Naive thymus-derived CD8-positive, alpha-beta T cell (primary cell): ENCODE measurements at regions not wholly inside any gene's neighbourhood (a gene's known extent, or its start where the extent isn't known, plus 50 kb on each side); places are given as distances from the start of the nearest gene placed in this dataset.
A peak's percentile ranks its signal among the peaks of the same experiment; 100 is the strongest.
"Not testable (repeated sequence)": the region's sequence is repeated elsewhere in the genome, so short reads cannot be mapped to it uniquely, and the experiment has no call there.

Experiments
- ATAC-seq, 2 donors: fragments of 150-1000 bp; cut with Tn5 transposase in 1 of 2; sonication (Bioruptor Pico), chemical (Tn5 transposase) in 1 of 2; 1 replicate in 1 of 2; 2 replicates in 1 of 2; pipeline ENCODE4 v1.10.0; 2021; ENCODE audit warnings: mild to moderate bottlenecking in 2 of 2, moderate library complexity in 2 of 2
- POLR2A ChIA-PET: fragments of 350-600 bp; sonication (Branson Sonifier 250); formaldehyde crosslinking; loops from one replicate; lab custom pipeline; 2021; ENCODE audit warnings: antibody characterized with exemption; lab: Charles Lee
- DNase-seq, 10 donors: peaks; one replicate each; pipeline versions ENCODE4 v3.0.0 to v3.0.0-alpha.2; 2020 to 2022
- H3K27ac Mint-ChIP-seq, 10 donors: one replicate each; pipeline ENCODE4 v1.8.0; 2020 to 2022; ENCODE audit warnings: mild to moderate bottlenecking in 10 of 10, mixed read lengths in 10 of 10, moderate library complexity in 4 of 10, inconsistent platforms in 1 of 10
- H3K27me3 Mint-ChIP-seq, 5 donors: one replicate each; pipeline ENCODE4 v1.8.0; 2021 to 2022; ENCODE audit warnings: mixed read lengths in 5 of 5
- H3K36me3 Mint-ChIP-seq, 3 donors: one replicate each; pipeline ENCODE4 v1.8.0; 2020 to 2022; ENCODE audit warnings: mixed read lengths in 3 of 3, mild to moderate bottlenecking in 2 of 3, inconsistent platforms in 1 of 3
- H3K4me1 Mint-ChIP-seq, 4 donors: one replicate each; pipeline ENCODE4 v1.8.0; 2021 to 2022; ENCODE audit warnings: mixed read lengths in 4 of 4
- H3K4me3 Mint-ChIP-seq, 10 donors: one replicate each; pipeline ENCODE4 v1.8.0; 2020 to 2022; ENCODE audit warnings: mild to moderate bottlenecking in 10 of 10, mixed read lengths in 10 of 10, moderate library complexity in 6 of 10, inconsistent platforms in 1 of 10
- H3K9me3 Mint-ChIP-seq, 9 donors: one replicate each; pipeline ENCODE4 v1.8.0; 2020 to 2022; ENCODE audit warnings: mixed read lengths in 9 of 9, mild to moderate bottlenecking in 3 of 9, inconsistent platforms in 1 of 9, moderate library complexity in 1 of 9

DNA sequence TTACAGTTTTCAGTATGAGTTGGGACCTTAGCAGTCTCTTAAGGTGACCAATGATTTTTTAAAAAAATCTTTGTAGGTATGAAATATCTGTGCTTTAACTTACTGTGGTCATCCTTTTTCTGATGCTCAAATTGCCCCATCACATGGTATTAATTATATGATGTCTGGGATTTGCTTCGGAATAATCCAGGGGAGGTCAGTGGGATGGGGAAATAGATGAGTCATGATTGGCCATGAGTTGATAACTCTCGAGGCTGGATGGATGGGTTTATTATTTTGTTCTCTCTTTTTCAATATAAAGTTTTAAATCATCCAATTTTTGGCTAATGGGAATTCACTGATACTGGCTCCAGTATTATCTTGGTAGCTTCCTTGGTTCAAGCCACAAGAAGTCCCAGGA, 370.3 kb upstream of the TPM1 start:
- POLR2A ChIA-PET: no interaction called here
- no peak for DNase-seq
- ATAC-seq: no peak
- Mint-ChIP-seq H3K4me1 (no peaks in the 10 kb centered on the region), H3K9me3 (peaks cover 0 to 10% (median 0%) of the 10 kb centered on the region in 9 donors), H3K4me3 (no peak overlapping the region), H3K27ac (no peak overlapping the region), H3K36me3 (peaks cover 0 to 5% (median 0%) of the 10 kb centered on the region in 3 donors), H3K27me3 (peaks cover 0 to 7% (median 1%) of the 10 kb centered on the region in 5 donors)

DNA sequence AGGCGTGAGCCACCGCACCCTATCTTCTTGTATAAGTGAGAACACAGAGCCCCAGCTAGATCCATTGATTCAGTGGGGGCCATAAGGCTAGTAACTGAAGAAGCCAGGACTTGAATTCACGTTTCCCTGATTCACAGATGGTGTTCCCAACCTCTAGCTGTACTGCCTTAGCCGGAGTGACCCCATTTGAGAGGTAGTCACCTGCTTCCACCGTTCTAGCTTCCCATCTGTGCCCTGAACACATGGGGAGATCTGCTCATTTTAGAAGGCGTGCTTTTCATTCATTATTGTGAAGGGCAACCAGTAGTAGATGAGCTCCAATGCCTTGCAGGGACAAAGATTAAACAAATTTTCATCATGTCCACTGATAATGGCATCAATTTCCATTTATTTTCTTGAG, 365.7 kb upstream of the TPM1 start:
- no peak overlapping the region for H3K27ac Mint-ChIP-seq
- peaks cover 0 to 5% (median 0%) of the 10 kb centered on the region in 9 donors for H3K9me3 Mint-ChIP-seq
- ATAC-seq (no peak), DNase-seq (no peak)
- H3K4me1 Mint-ChIP-seq: no peaks in the 10 kb centered on the region
- H3K4me3 Mint-ChIP-seq: no peak overlapping the region
- H3K36me3 Mint-ChIP-seq: peaks cover 0 to 5% (median 0%) of the 10 kb centered on the region in 3 donors
- H3K27me3 Mint-ChIP-seq: peaks cover 0 to 5% (median 4%) of the 10 kb centered on the region in 5 donors
- POLR2A ChIA-PET: no interaction called here

DNA sequence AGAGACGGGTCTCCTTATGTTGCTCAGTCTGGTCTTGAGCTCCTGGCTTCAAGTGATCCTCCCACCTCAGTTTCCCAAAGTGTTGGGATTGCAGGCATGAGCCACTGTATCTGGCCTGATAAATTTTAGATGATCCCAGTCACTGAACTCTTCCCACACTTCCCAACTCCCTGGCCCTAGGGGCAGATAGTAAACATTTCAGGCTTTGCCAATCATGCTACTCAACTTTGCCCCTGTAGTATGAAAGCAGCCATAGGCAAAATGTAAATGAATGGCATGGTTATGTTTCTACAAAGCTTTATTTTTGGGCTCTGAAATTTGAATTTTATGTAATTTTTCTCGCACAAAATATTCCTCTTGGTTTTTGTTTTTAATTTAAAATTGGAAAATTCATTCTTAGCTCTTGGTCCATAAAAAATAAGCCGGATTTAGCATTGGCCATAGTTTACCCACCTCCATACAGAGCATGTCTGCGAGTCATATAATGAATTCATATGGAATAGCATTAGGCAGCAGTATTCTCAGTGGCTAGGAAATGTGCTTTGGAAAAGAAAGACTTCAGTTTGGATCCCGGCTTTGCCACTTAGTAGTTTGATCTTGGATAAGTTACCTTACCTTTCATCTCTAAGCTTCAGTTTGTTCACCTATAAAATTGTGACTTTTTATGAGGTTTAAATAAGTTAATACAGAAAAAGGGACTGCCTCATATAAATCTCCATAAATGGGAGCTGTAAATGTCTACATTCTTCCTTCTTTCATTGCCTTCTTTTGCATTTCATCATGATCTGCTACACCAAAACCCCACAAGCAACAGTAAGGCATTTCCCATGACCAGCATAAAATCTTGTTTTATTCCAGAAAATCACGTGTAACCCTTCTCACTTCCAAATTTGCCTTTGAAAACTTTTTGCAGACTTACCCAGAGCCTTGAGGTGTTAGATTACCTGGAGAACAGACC, 360.3 kb upstream of the TPM1 start:
- peaks cover 0 to 7% (median 4%) of the 10 kb centered on the region in 5 donors for H3K27me3 Mint-ChIP-seq
- peaks cover 0 to 5% (median 0%) of the 10 kb centered on the region in 9 donors for H3K9me3 Mint-ChIP-seq
- POLR2A ChIA-PET: no interaction called here
- ATAC-seq (no peak), DNase-seq (no peak)
- no peaks in the 10 kb centered on the region for H3K36me3 Mint-ChIP-seq
- H3K4me3 Mint-ChIP-seq: no peak overlapping the region
- H3K27ac Mint-ChIP-seq: no peak overlapping the region
- H3K4me1 Mint-ChIP-seq: no peaks in the 10 kb centered on the region

DNA sequence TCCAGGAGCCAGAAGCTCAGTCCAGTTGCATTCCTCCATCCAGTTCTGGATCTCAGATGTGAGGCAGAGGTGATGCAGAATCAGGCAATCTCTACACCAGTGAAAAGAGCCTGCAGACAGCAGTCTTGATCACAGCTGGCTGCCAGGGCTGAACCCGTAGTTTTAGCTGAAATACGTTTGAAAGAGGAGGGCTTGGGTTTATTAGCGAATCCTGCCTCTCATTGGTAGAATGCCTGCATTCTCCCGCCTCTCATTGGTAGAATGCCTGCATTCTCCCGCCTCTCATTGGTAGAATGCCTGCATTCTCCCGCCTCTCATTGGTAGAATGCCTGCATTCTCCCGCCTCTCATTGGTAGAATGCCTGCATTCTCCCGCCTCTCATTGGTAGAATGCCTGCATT, 359.4 kb upstream of the TPM1 start:
- DNase-seq, H3K9me3 Mint-ChIP-seq, H3K4me3 Mint-ChIP-seq, POLR2A ChIA-PET, H3K27me3 Mint-ChIP-seq, ATAC-seq, H3K4me1 Mint-ChIP-seq, H3K27ac Mint-ChIP-seq, H3K36me3 Mint-ChIP-seq: not testable (repeated sequence)

DNA sequence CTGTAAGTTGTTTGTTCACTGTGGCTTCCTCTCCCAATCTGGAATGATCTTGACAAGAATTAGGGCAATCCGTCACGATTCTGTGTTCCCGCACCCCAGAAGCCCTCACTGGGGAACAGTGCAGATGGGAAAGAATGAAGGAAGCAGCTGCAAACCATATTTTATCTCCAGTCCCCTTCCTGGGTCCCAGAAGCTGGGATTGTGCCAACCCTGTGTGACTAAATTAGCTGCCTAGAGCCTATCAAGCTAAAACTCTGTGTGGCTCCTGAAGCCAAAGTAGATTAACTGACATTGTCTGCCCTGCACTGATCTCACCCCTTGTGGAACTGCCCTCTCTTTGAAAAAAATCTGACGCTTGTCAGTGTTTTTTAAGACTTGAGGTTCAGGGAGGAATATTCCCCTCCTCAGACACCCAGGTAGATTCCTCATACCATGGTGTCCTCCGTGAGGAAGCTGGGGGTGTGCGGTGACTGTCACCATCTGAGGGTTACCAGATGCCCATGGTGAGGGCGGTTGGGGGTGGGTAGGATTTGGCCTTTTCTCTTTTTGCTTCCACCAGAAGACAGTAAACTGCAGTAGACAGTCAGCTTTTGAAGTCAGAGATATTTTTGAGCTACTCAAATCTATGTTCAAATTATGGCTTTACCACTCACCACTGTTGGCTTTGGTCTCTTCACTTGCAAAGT, 358.3 kb upstream of the TPM1 start:
- POLR2A ChIA-PET: no interaction called here
- Mint-ChIP-seq H3K36me3 (no peaks in the 10 kb centered on the region), H3K4me3 (no peak overlapping the region), H3K9me3 (peaks cover 0 to 5% (median 0%) of the 10 kb centered on the region in 9 donors), H3K4me1 (no peaks in the 10 kb centered on the region), H3K27me3 (peaks cover 0 to 7% (median 3%) of the 10 kb centered on the region in 5 donors), H3K27ac (no peak overlapping the region)
- no peak for DNase-seq
- ATAC-seq: no peak

DNA sequence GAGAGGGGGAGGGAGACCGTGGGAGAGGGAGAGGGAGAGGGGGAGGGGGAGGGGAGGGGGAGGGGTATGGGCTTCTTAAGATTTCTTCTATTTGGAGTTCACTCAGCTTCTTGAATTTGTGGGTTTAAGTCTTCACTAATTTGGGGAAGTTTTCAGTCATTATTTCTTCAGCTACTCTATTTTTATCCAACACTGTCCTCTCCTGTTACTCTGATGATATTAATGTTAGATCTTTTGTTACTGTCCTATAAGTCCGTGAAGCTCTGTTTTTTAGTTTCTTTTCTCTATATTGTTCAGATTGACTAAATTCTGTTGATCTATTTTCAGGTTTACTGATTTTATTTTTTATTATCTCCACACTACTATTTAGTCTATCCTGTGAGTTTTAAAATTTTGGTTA, 351.5 kb upstream of the TPM1 start:
- POLR2A ChIA-PET: no interaction called here
- H3K36me3 Mint-ChIP-seq: no peaks in the 10 kb centered on the region
- no peaks in the 10 kb centered on the region for H3K9me3 Mint-ChIP-seq
- H3K27me3 Mint-ChIP-seq: peaks cover 0 to 3% (median 0%) of the 10 kb centered on the region in 5 donors
- DNase-seq (no peak), ATAC-seq (no peak)
- no peaks in the 10 kb centered on the region for H3K4me1 Mint-ChIP-seq
- no peak overlapping the region for H3K4me3 Mint-ChIP-seq
- no peak overlapping the region for H3K27ac Mint-ChIP-seq

DNA sequence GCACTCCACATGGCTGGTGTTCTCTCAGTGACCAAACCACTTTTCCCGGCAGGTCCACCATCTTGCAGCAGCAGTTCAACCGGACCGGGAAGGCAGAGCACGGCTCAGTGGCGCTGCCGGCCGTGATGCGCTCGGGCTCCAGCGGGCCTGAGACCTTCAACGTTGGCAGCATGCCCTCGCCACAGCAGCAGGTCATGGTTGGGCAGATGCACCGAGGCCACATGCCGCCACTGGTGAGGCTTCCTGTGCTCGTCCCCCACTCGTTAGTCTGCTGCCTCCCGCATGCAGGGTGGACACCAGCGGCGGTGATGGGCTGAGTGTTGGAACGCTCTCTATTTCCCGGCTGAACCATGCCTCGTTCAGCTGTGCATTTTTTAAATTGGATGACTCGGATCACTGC, 344.9 kb upstream of the TPM1 start:
- no peak for ATAC-seq
- no peak overlapping the region for H3K27ac Mint-ChIP-seq
- H3K4me3 Mint-ChIP-seq: no peak overlapping the region
- H3K27me3 Mint-ChIP-seq: peaks cover 0 to 3% (median 0%) of the 10 kb centered on the region in 5 donors
- DNase-seq: no peak
- no peaks in the 10 kb centered on the region for H3K36me3 Mint-ChIP-seq
- H3K9me3 Mint-ChIP-seq: no peaks in the 10 kb centered on the region
- POLR2A ChIA-PET: no interaction called here
- H3K4me1 Mint-ChIP-seq: no peaks in the 10 kb centered on the region

DNA sequence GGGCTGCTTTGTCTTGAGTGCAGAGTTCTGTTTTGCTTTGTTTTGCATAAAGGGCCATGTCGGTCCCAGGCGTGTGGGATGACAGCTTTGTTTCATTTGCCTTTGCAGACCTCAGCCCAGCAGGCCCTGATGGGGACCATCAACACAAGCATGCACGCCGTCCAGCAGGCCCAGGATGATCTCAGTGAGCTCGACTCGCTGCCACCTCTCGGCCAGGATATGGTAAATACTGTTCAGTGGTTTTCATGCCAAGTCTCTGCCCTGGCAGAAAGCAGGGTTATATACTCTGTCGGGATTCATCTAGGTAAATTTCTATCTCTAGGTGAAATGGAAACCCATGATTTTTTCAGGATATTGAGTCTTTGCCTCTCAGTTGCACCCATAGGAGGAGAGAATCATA, 343.9 kb upstream of the TPM1 start:
- no peak for DNase-seq
- Mint-ChIP-seq H3K9me3 (no peaks in the 10 kb centered on the region), H3K4me3 (no peak overlapping the region), H3K36me3 (no peaks in the 10 kb centered on the region), H3K27me3 (peaks cover 0 to 3% (median 0%) of the 10 kb centered on the region in 5 donors), H3K27ac (no peak overlapping the region), H3K4me1 (no peaks in the 10 kb centered on the region)
- POLR2A ChIA-PET: interaction anchor here (0.5 kb wide), 1 partner anchor 41 kb away, joined by 3 read pairs; no protein-coding TSS in a partner anchor
- no peak for ATAC-seq

DNA sequence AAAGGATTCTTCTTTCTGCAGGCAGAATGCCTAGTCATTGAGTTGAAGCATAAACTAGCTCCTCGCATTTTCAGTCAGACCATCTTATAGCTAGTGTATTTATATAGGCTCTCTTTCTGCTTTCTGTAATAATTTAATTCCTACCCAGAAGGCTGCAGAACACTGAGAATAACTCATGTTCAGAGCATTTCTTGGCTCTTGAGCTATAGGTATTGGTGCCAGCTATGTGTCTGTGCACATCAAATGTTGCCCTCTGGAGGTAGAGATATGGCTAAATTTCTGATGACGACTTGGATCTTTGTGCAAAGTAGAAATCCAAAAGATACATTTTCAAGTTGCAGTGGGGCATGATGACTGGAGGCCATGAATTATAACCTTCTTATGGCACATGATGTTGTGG, 336.2 kb upstream of the TPM1 start:
- no peaks in the 10 kb centered on the region for H3K36me3 Mint-ChIP-seq
- POLR2A ChIA-PET: no interaction called here
- H3K4me1 Mint-ChIP-seq: no peaks in the 10 kb centered on the region
- H3K27ac Mint-ChIP-seq: no peak overlapping the region
- H3K27me3 Mint-ChIP-seq: no peaks in the 10 kb centered on the region
- H3K4me3 Mint-ChIP-seq: no peak overlapping the region
- no peaks in the 10 kb centered on the region for H3K9me3 Mint-ChIP-seq
- no peak for ATAC-seq
- DNase-seq: no peak

DNA sequence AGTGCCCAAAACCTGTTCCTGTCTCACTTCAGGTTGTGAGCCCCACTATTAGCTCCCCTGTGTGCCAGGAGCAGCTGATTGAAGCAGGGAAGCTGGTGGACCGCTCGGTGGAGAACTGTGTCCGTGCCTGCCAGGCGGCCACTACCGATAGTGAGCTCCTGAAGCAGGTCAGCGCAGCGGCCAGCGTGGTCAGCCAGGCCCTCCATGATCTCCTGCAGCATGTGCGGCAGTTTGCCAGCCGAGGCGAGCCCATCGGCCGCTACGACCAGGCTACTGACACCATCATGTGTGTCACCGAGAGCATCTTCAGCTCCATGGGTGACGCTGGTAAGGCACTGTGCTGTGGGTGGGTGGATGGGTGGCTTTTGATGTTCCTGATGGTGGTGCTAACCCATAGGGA, 334.1 kb upstream of the TPM1 start:
- no peak for DNase-seq
- H3K9me3 Mint-ChIP-seq: no peaks in the 10 kb centered on the region
- H3K27ac Mint-ChIP-seq: no peak overlapping the region
- no peaks in the 10 kb centered on the region for H3K4me1 Mint-ChIP-seq
- H3K36me3 Mint-ChIP-seq: no peaks in the 10 kb centered on the region
- POLR2A ChIA-PET: no interaction called here
- ATAC-seq: no peak
- H3K4me3 Mint-ChIP-seq: no peak overlapping the region
- H3K27me3 Mint-ChIP-seq: no peaks in the 10 kb centered on the region

DNA sequence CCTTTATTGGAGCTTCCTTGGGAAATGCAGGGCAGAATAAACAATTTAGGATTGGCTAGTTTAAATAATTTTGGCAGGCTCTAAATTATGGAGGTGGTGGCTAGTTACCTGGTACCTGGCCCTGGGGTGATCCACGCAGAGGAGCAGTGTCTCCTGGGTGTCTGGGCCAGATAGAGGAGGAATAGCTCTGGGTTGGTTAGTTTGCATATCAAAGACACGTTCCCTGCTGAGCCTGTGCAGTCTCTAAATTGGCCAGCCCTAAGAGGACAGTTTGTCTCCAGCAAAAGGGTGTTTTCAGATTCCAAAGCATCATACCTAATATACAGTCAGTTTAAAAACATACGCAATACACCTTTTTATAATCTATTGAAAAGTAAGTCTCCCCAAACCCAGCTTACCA, 333.3 kb upstream of the TPM1 start:
- no peak for DNase-seq
- H3K36me3 Mint-ChIP-seq: no peaks in the 10 kb centered on the region
- H3K4me3 Mint-ChIP-seq: no peak overlapping the region
- no peaks in the 10 kb centered on the region for H3K9me3 Mint-ChIP-seq
- no peaks in the 10 kb centered on the region for H3K27me3 Mint-ChIP-seq
- no peak overlapping the region for H3K27ac Mint-ChIP-seq
- no peaks in the 10 kb centered on the region for H3K4me1 Mint-ChIP-seq
- POLR2A ChIA-PET: no interaction called here
- no peak for ATAC-seq

DNA sequence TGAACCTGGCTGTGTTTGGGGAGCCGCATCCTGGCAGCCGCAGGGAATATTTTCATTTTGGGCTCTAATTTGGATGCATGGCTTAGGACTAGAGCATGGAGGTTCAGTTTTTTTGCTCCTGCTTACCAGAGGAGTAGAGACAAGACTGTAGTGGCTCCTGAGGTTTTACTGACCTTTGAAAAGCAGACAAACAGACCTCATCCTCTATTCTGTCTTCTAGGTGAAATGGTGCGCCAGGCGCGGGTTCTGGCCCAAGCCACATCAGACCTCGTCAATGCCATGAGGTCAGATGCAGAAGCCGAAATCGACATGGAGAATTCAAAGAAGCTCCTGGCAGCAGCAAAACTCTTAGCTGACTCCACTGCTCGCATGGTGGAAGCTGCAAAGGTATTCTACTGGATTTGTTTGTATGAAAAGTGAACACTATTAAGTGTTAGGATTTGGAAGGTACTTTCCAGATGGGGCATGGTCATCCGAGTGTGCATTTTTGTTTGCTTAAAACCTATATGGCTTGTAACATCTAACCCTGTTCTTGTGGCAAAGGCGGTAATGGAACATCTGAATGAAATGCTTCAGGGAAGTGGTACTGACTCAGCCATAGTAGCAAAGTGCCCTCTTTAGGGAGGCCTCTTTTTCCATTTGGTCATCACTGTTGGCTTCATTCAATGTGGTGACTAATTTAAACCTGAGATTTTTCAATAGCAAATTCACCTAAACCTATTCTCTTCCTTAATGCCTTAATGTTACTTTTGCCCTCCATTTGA, 330.7 kb upstream of the TPM1 start:
- Mint-ChIP-seq H3K4me3 (no peak overlapping the region), H3K9me3 (no peaks in the 10 kb centered on the region), H3K27me3 (no peaks in the 10 kb centered on the region), H3K27ac (peak overlapping the region in 1 of 10 donors; percentile 15), H3K36me3 (no peaks in the 10 kb centered on the region), H3K4me1 (no peaks in the 10 kb centered on the region)
- DNase-seq (no peak), ATAC-seq (no peak)
- POLR2A ChIA-PET: no interaction called here

DNA sequence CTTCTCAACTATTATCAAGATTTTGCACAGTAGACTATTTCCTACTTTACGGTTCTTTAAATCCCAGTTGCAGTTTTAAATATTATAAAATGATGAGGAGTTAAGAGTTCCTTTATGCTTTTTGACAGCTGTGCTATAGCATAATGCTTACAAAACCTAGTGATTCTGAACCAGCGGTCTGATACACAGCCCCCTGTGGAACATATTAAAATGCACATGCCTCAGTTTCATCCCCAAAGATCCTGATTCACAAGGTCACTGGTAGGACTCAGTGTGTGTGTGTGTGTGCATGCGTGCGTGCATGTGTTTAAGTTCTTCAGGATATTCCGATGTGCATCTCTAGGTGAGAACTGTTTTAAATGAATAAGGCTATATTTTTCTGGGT, 330.1 kb upstream of the TPM1 start:
- POLR2A ChIA-PET: no interaction called here
- no peak overlapping the region for H3K4me3 Mint-ChIP-seq
- H3K27me3 Mint-ChIP-seq: no peaks in the 10 kb centered on the region
- ATAC-seq (no peak), DNase-seq (no peak)
- H3K27ac Mint-ChIP-seq: no peak overlapping the region
- no peaks in the 10 kb centered on the region for H3K4me1 Mint-ChIP-seq
- H3K36me3 Mint-ChIP-seq: no peaks in the 10 kb centered on the region
- H3K9me3 Mint-ChIP-seq: no peaks in the 10 kb centered on the region
